ENCODE measurements at regions not wholly inside any gene's neighbourhood (a gene's known extent, or its start where the extent isn't known, plus 50 kb on each side); places are given as distances from the start of the nearest gene placed in this dataset.

DNA sequence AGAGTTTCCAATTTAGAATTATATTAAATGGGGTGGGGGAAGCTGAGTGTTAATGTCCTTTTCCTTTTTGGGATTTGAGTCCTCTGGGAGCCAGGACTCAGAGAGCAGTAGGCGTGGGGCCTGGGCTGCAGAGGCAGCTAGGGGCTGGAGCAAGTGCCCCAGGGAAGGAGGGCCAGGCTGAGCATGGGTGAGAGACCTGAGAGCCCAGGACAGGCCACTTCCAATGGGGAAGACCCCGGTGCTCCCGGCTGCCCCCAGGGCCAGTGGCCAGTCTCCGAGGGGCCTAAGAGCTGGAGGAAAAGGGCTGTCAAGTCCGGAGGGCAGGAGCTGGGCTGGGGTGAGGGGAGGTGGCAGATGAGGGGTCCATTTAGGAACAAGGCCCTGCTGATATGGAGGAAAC is 371.5 kb downstream of the ZNF536 start:
- DNase-seq (ENCODE audit: low read depth) = no peak

DNA sequence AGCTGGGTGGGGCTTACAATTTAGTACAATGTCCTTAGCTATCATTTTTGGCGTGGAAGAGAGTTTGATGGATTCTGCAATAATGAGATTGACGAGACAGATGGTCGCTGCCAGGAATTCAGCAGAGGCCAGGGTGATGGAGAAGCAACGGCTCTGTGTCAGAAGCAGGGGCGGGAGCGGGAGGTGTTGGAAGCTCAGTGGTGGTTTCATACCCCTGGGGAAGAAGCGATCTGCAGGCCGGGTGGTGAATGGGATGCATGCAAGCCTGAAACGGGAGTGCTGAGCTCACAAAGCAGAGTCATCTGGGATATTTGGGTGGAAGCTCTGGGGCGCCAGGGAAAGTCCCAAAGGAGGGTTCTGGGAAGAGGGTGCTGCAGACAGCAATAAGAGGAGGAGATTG is 370.8 kb downstream of the ZNF536 start:
- DNase-seq (ENCODE audit: low read depth) = no peak

DNA sequence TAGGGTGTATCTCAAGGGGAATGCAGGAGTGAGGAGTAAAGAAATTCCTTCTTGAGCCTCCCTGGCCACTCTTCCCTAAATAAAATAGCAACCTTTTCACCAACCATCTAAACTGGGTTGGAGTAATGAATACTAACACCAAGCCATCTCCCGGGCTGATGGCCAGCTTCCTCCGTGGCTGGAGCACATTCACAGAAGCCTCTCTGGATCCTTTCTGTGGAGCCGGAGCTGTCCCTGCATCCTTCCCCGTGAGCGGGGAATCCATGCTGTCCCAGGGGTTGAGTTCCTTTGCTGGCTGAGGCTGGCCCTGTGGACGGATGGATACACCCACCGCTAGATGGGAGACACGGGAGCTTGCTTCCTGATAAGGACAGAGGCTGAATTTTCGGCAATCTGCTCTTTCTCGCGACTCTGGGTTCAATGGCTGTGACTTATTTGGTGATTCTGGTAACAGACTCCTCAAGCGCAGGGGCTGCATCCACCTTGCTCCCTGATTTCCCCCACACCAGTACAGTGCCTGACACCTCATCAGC is 370.3 kb downstream of the ZNF536 start:
- no peak for DNase-seq (ENCODE audit: low read depth)

DNA sequence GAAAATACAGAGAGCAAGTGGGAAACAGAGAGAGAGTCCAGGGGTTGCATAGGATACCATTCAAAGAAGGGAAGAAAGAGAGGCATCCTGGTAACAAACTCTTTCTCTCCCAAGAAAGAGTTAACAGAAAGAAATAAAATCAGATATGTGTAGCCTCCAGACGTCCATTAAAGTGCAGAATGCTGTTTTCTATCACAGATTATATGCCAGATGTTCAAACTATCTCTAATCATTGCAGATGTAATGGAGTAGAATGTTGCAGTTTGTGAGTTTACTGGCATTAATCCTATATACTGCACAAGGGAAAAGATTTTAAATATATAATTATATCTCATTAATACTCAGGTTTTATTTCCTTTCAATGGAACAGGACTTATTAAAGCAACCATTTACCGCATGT is 369.4 kb downstream of the ZNF536 start:
- no peak for DNase-seq (ENCODE audit: low read depth)

DNA sequence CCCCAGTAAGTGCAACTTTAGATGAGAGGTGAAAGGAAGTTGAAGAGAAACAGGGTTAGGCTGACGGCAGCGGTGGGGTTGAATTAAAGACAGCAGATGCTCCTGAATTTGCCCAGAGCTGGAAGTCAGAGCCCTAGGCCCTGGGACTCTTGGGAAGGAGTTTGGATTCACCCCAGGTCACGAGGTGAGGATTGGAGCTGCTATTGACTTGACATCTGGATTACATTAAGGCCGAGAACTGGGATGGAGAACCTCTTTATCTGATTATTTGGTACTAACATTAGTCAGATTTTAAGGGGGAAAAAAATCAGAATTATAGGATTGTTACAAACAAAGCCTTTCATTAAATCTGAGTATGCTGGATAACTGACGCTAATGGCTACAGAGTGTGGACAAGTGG is 367.2 kb downstream of the ZNF536 start:
- no peak for DNase-seq (ENCODE audit: low read depth)

DNA sequence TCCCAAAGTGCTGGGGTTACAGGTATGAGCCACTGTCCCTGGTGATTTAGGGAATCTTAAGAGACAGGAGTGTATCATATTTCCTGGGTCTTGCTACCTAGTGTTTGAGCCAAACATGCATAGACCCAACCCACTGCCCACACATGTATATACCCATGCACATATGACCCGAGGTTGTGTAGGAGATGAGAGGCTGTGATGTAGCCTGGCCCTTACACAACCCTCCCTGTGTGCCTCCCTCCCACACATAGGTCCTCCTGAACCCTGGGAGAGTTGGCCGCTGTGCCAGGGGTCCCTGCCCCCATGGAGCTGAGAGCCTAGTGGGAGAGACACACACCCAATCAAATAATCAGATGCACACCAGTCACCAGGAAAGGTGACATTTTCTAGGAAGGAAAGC is 365.9 kb downstream of the ZNF536 start:
- no peak for DNase-seq (ENCODE audit: low read depth)

DNA sequence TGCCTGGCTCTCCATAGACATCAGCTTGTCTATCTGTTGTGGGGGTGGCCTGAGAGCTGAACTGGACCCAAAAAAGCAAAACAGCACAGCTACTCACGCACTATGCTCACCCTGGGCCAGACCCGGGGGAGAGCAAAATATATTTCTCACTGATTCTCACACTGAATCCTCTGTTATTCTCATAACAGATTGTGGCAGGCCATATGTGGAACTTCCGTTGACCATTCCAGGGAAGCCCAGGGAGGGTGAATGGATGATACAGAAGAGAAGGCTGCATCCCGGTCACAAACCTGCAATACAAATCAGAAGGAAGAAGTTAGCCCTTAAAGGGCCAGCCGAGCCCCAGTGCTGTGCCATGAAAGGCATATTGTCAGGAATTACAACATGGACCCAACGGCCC is 362.5 kb downstream of the ZNF536 start:
- no peak for DNase-seq (ENCODE audit: low read depth)

DNA sequence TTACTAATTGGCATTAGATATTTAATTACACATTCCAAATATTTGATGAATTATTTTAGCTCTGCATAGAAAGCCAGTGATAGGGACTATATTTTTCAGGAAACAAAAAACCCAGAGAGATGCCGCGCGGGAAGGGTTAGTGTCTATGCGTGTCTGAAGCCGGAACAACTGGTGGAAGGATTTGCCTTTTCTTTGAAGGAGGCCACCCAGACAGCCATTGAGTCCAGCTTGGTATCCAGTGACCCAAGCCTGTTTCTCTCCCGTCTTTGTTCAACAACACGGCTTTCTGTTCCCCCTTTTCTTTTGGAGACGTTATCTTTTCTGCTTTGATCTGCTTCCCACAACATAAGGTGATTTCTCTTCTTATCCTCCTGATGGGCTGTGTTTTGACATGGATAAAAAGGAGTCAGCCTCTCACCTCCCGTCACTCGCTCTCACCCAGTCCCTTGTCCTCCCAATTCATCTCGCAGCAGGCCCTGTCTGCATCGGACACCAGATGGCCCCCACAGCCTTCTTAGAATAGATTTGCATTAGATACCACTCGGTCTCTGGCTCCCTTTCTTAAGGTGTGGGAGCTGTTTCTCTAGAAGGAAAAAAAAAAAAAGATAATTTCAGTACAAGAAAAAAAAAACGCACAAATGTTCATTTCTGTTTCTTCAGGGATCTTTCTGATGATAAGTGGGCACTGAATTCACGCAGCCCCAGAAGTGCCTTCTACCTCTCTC is 361.8 kb downstream of the ZNF536 start:
- no peak for DNase-seq (ENCODE audit: low read depth)

DNA sequence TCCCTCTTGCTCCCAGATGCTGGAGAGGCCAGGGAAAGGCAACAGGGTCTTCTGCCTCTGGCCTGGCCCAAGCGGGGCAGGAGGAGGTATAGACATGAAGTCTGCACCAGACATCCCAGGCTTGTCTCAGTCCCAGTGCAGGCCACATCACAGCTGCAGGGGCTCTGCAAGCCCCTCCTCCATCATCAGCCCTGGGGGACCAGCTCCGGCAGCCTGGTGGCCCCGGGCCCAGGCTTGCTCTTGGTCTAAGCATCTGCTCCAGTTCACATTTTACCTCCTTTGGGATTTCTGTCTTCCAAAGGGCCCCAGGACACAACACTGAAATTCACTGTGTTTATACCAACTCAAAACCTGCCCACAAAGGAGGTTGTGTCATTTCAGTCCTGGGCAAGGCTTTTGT is 359.4 kb downstream of the ZNF536 start:
- no peak for DNase-seq (ENCODE audit: low read depth)

DNA sequence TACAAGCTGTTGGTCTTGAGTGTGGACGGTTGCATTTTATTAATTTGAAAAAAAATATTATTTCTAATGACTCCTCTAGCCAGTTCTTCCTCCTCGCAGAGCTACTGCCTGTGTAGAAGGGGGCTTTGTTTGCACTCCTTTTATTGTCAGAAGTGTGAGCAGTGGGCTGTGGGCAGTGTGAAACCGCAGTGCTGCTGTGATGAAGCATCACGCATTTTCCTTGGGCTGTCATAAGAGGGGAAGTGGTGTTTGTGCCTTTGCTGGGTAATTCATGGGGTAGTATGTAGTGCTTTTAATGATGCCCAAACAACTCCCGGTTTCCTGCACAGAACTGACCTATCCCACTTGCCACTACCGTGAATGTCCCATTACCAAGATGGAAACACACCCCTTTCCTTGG is 357.3 kb downstream of the ZNF536 start:
- DNase-seq (ENCODE audit: low read depth) = no peak

DNA sequence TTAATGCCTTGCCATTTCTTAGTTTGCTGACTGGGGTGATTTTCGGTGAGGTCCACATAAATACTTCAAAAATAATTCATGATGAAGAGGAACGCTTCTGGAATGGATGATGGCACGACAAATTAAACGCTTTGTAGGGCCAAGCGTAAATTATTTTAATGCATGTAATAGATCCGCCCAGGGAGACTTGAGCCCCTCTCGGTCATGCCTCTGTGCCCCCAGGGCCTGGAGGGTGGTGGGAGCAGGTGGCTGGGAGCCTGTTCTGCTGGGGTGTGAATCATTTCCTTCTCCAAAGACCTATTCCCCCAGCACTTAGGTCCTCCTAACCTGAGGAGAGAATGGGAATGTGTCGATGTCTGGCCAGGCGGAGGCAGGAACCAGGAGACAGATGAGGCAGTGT is 350.6 kb downstream of the ZNF536 start:
- no peak for DNase-seq (ENCODE audit: low read depth)

DNA sequence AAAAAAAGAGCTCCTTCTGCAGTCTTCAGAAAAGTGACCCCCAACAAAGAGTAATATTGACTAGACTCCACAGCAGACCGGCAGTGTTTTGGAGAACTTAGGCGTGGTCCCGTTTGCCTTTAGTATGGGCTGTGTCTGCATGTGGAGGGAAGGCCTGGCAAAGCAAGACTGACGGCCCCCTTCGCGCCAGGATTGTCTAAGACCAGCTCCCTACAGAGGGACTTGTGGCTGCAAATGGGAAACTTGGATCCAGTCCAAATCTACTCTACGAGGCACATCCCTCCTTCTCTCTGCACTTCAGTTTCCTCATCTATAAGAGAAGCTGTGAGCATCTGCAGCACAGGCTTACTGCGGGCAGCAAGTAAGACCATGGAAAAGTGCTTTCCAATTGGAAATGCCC is 350.0 kb downstream of the ZNF536 start:
- no peak for DNase-seq (ENCODE audit: low read depth)

DNA sequence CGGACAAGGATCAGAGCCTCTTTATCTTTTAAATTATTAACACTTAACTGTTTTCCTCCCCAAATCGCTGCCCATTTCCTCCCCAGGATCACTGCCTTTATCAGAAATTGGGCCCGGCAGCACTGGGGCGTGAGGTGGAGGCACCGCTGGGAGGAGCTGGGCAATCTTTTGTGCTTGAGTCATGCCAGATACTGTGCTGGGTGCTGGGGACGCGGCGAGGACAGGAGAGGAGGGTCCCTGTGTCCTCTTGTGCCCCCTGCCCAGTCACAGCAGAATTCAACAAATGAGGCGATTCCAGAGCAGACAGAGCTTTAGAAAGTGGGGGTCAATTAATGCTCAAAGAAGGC is 347.8 kb downstream of the ZNF536 start:
- DNase-seq (ENCODE audit: low read depth) = no peak

DNA sequence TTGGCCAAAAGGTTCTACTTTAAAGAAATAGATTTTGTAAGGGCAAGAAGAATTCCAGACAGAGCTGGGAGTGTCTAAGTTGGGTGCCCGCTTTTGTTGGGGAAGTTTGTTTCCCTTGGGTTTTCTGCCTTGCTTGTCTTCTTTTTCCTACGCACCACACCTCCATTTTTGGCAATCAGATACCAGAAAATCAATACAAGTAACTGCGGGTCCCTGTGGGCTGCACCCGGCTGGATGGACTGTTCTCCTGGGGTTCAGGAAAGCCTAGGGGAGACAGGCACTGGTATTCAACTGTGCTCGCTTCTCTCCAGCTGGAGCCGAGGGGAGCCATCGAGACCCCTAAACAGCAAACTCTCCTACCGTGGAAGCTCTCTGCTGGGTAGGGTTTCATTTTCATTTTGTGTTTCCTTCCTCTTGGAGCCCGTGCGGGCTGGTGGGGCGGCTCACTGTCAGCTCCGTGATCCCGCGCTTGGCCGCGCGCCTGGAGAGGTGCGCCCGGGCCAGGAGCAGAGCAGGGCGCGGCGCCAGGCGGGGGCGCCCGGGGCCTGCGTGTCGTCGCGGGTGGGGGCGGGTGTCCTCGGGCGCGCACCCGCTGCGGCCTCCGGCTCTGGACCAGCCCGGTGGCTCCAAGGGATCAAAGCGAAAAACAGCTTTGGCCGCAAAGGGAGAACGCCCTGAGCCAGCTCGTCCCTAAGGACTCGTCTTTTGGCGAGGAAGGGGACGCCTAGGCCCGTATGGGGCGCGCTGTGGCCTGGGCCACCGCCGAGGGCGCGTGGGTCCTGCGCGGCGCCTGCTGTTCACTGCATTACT is 347.2 kb downstream of the ZNF536 start:
- DNase-seq (ENCODE audit: low read depth) = no peak

DNA sequence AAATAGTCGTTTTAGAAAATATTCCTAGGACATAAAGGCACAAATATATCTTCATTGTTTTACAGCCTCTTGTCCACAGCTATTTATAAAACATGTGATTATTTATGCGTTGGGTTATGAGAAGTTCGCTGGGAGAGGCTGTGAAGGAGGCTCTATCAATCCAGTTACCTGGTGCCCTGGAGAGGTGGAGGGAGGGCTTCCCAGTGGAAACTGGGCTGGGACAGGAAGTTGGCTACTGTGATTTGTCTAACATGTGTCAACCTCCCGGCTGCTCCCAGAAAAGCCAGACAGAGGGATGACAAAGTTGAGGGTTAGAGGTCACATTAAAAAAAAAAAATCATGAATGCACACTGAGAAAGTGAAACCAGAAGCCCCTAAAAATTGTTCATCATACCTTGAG is 346.5 kb downstream of the ZNF536 start:
- DNase-seq (ENCODE audit: low read depth) = no peak

DNA sequence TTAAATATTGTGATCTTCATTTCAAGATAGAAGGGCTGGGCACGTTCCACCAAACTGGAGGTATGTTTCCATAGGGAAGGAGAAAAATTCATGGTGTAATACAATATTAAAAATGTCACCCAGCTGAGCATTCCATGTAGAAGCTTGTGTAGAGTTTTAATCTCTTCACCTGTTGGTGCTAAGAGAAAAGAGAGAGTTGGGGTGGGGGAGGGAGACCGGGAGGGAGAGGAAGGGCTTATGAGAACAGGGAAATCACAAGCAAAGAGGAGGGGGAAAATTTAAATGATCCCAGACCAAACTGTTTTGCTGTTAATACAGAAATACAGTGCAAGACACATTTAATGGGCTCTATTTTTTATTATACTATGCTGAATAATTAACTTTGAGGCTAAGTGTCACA is 345.8 kb downstream of the ZNF536 start:
- DNase-seq (ENCODE audit: low read depth) = no peak

DNA sequence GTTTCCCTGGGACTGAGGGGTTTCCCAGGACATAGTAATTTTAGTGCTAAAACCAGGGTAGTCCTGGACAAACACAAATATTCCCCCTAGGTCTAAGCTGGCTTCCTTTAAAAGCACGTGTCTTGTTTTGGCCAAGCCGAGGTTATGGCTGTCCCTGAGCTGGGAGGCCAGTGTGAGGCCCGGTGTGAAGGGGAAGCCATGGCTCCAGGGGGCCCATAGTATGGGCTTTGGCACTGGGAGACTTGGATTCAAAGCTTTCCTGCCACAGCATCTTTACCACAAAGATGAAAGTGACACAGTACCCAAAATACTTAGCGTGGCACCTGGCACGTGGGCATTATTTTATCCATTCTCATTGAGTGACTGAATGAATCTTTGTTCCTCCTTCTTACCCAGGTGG is 345.2 kb downstream of the ZNF536 start:
- no peak for DNase-seq (ENCODE audit: low read depth)

DNA sequence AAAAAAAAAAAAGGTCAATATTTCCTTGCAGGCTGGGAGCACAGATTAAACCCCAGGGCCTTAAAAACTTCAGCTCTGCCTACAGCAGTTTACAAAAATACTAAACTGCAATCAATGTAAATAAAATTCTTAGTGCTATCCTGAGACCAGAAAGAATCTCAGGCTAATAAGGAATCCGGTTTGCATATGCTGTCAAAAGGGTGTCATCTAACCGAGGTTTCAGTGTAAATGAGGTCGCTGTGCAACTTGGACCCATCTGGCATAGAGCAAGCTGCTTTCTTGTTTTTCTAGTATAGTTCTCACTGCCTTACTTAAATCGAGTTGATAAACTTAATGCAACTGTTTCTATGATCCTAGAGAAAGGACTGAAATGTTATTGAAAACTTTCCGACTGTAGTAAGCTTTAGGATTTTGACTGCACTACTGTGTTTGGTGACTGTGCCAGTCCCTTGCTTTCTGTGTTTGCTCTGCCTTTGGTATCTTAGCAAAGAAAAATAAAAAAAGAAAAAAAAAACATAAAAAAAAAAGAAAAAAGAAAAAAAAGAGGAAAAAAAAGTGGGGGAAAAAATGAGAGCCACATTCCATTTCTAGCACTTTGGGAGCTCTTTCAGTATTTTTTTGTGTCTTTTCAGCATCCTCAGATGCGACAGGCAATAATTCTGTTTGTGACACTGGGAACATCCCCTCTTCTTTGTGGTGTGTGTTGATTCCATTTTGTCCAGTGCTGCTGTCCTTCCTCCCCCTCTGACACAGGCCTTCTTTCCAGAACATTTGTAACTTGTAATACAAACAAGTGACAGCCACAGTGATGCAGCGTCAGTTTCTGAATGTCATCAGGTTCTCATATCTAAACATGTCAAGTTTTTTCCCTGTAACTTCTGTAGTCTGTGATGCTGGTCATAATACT is 340.5 kb downstream of the ZNF536 start:
- DNase-seq (ENCODE audit: low read depth) = no peak

DNA sequence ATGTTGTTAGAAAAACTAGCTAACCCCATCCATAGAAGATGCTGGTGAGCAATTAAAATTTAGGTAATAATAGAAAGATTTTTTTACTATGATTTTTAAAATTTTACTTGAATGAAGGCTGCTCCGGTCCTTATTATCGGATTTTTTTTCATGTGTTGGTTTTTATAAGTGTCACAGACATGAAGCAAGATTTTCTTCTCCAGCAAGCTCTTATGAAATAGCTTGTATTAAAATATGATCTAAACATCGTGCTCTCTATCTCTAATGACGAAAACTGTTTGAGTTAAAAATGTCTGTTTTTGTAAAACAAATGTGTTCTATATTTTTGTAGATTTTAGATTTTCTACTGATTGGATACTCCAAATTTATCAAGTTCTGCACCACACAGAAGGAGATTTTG is 339.6 kb downstream of the ZNF536 start:
- DNase-seq (ENCODE audit: low read depth) = no peak

DNA sequence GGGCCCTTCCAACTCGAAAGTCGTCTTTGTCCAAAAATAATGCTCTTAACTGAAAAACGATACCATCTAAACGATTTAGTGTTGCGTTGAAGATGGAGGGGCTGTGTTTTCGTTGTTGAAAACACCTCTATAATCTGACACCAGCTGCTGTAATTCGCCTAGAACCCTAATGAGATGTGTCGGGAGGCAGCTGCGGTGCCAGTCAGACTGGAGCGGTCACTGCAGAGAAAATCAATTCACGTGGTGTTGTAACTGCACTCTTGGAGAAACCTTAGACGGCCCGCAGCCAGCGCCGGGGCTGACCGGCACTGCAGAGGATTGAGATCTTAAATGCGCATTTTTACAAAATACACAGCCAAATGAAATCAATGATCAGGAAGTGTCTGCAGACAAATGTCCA is 339.1 kb downstream of the ZNF536 start:
- no peak for DNase-seq (ENCODE audit: low read depth)

DNA sequence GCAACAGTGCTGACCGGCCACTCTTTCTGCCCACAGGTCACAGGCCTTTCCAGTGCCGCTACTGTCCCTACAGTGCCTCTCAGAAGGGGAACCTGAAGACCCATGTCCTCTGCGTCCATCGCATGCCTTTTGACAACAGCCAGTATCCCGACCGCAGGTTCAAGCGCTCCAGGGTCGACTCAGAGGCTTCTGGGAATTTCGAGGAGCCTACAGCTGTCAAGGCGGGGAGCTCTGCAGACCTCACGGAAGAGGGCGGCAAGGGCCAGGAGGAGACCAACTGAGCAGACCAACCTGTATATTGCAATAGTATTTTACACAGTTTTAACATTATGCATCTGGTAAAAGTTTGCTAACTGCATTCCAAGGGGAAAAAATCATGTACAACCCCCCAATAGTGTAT is 338.5 kb downstream of the ZNF536 start:
- no peak for DNase-seq (ENCODE audit: low read depth)

DNA sequence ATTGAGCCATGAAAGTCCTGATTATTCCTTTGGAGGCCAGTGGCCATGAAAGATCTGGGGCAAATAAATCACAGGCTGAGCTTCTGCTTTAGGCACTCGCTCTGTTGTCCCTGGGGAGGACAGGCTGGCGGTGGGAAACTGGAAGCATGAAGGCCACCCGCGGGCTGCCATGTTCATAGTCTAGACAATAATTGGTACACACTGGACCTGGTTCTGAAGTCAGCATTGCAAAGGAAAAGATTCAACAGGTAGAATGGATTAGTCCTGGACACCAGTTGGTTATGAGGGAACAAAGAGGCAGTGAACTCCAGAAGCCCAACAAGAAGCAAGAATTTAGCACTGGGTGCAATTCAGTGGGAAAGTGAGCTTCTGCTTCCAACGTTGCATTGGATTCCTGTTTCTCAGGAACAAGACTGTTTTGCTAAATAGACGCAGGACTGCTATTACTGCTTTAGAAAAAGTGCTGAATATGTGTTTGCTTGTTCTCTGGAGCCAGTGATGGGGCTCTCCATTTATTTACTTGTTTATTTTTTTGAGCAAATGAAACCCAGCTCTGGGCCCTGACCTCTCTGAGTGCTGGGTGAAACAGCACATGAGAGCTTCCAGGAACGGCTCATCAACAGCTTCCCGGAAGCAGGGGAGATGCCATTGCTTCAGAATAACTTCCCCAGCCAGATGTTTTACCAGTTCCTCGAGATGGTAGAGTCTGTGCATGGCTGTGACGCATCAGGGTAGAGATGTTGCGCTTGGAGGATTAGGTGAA is 336.4 kb downstream of the ZNF536 start:
- DNase-seq (ENCODE audit: low read depth) = no peak
